Esophagus muscularis mucosa (tissue), 3 donors: ENCODE measurements at regions not wholly inside any gene's neighbourhood (a gene's known extent, or its start where the extent isn't known, plus 50 kb on each side); places are given as distances from the start of the nearest gene placed in this dataset.

ENCODE experiments used
- CTCF ChIP-seq, 3 experiments: fragments of 200-600 bp in 2 of 3; fragments of 450-650 bp in 1 of 3; sonication (generic) in 2 of 3; IDR thresholded peaks; one replicate each; pipeline ENCODE4 v1.5.1; 2017 to 2019; ENCODE audit warnings: antibody characterized with exemption in 3 of 3, mild to moderate bottlenecking in 2 of 3, moderate library complexity in 1 of 3
- POLR2A ChIP-seq: fragments of 450-650 bp; IDR thresholded peaks from one replicate; pipeline ENCODE4 v1.6.1; 2017; ENCODE audit warnings: antibody characterized with exemption, moderate library complexity, mild to moderate bottlenecking, low read depth

GRCh38 chr17:33475594-33475993, 182.5 kb upstream of the ASIC2 start:
- TF ChIP-seq CTCF (IDR thresholded peaks at IDR 0.05) (no peak), POLR2A (no peak)
